ENCODE measurements at regions not wholly inside any gene's neighbourhood (a gene's known extent, or its start where the extent isn't known, plus 50 kb on each side); places are given as distances from the start of the nearest gene placed in this dataset.
A peak's percentile ranks its signal among the peaks of the same experiment; 100 is the strongest.

DNA sequence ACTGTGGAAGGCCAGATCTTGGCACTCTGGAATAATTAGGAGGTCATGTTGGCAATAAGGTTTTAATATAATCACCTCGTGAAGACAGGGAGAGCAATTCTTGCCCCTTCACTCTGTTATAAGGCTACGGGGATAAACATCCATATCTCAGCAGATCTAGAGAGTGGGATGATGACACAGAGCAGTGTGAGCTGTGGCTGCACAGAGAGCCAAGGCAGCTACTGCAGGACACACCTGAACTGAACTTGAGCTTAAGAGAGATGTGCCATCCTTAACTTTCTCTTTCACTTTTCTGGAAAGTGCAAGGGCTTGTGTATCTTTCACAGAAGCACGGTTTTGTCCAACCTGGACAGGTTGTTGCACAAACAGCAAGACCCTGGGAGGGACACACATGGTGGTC, 174.7 kb downstream of the GATA3 start:
- DNase-seq (ENCODE audit: low read depth), result no peak

DNA sequence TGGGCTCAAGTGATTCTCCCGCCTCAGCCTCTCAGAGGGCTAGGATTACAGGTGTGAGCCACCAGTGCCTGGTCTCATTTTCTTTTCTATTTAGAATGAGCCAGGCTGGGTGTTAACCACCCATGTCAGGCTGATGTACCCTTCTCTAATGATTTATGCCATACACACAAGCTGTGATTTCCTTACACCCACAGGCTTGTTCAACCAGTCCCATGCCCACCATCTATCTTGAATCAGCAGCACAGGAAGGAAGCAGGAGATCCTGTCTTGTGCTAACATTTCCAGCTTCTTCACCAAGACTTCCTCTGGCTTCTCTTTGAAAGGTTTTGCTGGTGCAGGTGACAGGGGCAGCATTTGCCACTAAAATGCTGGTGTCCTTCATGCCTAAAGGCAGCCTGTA, 176.4 kb downstream of the GATA3 start:
- DNase-seq (ENCODE audit: low read depth), result no peak

DNA sequence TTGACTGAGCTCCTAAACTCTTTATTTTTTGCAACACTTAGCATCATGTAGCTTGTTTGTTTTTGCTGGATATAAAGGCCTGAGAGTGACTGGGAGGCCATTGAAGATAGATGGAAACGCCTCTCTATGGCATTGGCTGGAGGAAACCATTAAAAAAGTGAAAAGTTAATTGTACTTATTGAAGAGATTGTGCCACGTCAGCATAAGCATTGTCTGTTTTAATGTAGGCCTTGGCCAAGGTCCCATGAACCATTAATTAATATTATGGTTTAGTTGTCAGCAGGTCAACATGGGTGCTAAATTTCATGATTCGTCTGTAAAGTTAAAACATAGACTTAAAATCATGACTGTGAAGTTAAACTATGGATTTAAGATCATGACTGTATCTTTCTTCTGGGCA, 178.6 kb downstream of the GATA3 start:
- no peak for DNase-seq (ENCODE audit: low read depth)

DNA sequence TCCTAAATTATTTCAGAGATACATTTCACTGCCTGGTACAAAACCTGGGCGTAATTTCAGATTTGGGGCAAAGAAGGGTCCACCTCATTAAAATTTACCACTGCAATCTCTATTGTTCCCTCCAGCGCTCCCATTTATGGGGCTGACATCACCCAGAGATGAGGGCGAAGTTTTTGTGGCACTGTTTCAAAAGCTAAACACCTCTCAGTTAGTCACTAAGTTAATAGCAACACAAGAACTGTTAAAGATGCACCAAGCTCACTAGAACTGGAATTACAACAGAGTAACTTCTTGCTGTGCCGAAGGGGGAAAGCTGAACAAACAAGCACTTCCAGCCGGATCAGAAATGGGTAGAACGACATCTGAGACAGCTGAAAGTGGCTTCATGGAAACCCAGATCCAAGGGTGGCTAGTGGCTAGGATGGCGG, 179.4 kb downstream of the GATA3 start:
- no peak for DNase-seq (ENCODE audit: low read depth)

DNA sequence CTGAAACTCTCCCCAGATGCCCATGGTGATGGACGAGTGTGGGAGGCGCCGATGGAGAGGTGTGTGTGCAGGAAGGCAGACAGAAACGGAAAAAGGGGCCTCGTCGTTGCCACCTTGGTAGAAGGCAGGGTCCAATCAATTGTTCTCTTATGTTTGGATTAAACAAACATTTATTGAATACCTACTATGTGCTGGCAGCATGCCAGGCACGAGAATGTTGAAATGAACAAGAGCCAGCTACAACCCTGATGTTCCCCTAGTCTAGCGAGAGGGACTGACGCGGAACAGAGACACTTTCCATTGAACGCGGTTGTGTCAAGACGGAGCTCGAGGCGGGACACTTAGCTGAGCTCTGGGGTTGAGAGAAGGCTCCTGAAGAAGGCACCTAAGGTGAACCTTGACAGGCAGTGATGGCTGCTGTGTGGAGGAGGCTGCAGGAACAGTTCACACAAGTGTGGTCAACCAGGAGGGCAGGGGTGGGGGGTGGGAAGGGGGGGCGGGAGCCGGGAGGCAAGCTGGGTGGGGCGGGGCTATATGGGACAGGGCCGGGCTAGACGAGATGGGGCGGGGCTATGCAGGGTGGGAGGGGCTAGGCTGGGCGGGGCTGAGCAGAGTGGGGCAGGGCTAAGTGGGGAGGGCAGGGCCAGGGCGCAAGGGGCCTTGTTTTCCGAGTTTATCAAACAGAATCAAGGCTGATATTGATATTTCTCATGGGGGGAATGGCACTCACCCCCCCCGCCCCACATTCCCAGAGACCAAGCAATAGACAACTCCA, 181.0 kb downstream of the GATA3 start:
- DNase-seq (ENCODE audit: low read depth), result no peak

DNA sequence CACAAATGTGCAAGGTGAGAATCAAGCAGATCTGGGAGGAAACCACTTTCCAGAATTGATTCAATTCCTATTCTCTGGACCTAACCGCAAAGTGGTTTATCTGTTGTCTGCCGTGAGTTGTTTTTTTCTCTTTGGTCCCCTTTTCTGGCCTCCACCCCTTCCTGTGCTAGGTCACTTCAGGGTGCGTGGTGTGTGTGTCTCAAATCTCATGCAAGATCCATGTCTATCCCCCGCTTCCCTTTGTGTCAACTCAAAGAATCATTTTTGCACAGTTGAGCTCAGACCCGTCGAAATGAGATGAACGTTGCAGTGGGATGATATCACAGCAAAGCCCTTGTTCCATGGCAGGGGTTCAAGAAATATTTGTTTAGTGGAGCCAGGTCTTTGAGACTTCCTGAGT, 184.5 kb downstream of the GATA3 start:
- no peak for DNase-seq (ENCODE audit: low read depth)

DNA sequence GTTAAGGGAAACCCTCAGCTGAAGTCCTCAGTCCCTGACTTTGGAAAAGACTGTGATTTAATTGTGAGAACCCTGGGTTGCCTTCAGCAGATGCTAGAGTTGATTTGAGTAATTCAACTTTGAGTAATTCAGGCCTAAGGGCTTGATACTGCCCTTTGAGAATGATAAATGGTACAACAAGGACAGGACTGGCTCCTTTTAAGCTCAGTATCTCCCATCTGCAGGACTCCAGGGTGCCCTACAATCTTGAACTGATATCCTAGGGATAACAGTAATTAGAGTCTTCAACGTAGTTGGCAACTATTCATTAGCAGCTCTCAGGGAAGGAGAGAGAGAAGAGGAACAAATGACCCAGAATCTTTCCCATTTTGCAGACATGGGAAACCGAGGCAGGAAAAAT, 186.4 kb downstream of the GATA3 start:
- DNase-seq (ENCODE audit: low read depth), result no peak

DNA sequence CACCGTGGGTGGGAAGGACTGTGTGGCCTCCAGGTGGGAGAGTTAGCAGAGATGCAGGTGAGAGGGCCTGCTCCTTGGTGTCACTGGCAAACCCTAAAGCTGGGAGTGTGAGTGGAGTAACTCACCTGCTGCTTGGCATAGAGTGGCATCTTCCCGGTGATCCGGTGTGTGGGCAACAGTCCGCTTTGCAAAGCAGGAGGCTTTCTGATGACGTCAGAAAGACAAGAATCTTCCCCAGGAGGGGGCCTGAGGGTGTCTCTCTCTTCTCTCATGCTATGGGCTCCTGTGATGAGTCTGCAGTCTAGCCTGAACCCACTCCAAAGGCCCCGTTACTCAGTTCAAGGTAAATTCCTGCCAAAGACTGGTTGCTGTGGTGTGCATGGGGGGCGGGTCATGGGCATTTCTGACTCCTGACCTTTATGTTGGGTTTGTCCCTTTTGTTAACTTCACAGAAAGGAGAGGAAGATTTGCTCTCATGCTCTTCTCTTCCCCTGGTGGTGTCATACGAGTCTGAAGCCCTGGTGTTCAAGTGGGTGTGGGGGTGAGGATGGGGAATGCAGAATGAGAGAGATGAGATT, 187.9 kb downstream of the GATA3 start:
- no peak for DNase-seq (ENCODE audit: low read depth)

DNA sequence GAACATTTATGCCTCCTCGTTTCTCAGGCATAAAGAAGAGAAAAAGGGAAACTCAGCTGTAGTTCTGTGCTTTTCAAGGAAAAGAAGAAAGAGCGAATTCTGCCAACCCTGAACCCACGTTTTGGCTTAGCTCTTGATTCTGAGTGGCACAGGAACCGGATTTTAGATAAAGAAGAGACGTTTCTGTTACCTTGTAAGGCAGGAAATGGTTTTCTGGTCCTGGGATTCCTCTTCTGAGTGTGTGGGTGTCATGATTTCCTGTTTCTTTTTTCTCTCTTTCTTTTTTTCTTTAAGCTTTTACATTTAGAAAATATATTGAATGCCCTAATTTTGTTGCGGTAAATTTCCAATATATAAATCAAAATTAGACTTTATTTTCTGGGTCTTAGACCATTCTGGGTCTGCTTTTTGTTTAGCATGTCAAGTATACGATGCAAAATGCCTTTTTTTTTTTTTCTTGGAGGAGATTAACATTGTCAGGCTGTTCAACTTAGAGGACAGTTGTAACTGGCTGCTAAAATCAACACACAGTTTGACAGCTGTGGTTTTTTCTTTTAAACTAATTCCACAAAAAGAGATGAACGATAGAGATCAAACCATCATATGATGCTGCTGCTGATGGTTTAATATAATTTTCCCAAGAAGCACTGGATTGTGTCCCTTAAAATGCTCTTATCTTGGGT, 190.8 kb downstream of the GATA3 start:
- DNase-seq (ENCODE audit: low read depth), result no peak

DNA sequence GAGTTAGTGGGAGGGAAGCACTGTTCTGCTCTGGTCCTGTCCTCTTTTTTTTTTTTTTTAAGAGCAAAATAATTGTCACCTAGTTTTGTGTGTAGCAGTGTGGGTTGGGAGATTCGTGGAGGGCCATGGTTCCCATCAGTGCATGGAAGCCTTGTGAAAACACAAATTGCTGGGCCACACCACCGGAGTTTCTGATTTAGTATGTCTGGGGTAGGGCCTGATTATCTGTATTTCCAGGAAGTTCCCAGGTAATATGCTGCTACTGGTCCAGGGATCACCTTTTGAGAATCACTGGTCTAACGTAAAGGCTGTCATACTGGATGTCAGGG, 191.3 kb downstream of the GATA3 start:
- no peak for DNase-seq (ENCODE audit: low read depth)

DNA sequence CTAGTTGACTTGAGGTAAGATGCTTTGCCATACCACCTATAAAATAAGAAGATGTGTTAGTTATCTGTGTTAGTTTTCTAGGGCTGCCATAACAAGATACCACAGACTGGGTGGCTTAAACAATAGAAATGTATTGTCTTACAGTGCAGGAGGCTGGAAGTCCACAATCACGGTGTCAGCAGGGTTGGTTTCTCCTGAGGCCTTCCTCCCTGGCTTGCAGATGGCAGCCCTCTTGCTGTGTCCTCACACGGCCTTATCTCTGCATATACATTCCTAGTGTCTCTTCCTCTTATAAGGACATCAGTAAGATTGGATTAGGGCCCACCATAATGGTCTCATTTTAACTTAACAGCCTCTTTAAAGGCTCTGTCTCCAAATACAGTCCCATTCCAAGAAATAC, 192.1 kb downstream of the GATA3 start:
- DNase-seq (ENCODE audit: low read depth), result no peak

DNA sequence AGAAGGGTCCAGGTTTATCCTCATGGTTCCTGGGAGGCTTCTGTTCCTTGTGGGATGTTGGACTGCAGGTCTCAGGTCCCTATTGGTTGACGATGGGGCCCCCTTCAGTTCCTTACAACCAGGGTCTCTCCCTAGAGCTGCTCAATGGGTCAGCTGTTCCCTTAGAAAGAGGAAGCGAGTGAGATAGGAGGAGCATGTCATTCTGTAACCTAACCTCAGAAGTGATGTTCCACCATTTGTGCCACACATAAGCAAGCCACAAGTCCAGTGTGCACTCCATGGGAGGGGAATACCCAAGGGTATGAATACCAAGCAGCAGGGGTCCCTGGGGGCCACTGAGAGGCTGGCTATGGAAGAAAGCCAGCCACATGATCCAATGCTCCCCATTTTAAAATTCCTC, 192.7 kb downstream of the GATA3 start:
- no peak for DNase-seq (ENCODE audit: low read depth)

DNA sequence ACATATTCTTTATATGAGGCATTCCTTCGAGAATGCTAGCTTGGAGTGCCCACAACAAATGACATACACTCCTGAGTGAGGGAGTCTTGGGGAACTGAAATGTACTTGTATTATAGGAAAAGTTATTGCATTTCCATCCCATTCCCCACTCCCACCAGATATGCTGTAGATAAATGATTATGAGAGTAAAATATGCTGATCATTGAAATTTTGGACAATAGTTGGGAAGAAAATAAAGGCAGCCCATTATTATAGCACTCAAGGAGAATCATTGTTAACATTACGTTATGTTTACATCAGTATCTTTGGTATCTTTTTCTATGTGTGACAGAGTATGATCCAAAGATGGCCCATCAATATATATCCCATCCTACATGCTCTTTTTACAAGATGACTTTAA, 194.4 kb downstream of the GATA3 start:
- no peak for DNase-seq (ENCODE audit: low read depth)

DNA sequence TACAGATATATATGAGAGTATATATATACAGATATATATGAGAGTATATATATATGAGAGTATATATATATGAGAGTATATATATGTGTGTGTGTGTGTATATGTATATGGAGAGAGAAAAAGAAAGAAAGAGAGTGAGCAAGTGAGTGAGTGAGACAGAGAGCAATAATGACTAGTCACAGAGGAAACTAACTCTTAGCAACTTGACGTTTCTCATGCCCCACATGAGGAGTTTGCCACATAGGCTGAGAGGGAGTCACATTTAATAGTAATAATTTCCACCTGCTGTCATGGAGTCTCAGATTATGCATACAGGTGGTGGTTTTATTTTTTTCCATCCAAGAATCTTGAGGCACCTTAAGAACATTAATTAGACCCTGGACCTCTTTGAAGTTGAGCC, 199.9 kb downstream of the GATA3 start:
- no peak for DNase-seq (ENCODE audit: low read depth)

DNA sequence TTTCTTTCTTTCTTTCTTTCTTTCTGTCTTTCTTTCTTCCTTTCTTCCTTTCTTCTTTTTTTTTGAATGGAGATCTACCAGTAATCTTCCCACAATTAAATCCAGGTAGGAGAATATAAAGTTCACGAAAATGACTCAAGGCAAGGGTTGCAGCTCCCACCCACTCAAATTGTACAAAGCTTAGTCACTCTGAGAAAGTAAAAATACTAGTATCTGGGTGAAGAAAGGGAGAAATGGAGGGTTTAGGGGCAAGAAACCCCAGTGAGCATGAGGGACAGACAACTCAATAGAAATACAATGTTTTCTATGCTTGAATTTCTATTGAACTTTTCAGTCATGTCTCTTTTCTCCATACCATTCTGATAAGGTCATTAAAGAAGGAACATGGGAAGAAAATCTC, 200.8 kb downstream of the GATA3 start:
- no peak for DNase-seq (ENCODE audit: low read depth)

DNA sequence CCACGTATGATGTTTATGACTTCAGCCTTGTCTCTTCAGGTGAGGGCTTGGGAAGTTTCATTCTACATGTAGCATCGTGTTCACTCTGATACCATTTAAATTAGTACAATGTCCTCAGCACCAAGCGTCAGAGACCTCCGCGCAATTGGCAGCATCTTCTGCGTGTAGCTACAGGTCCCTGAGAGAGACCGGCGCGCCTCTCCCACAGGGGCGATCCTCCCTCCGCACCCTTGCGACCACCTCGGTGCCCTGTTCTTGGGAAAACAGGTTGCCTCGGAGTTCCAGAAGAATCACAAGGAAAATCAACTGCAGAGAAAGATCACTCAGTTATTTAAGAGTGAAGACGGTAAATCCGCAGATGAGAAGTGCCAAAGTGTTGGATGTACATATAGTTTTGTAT, 206.2 kb downstream of the GATA3 start:
- no peak for DNase-seq (ENCODE audit: low read depth)

DNA sequence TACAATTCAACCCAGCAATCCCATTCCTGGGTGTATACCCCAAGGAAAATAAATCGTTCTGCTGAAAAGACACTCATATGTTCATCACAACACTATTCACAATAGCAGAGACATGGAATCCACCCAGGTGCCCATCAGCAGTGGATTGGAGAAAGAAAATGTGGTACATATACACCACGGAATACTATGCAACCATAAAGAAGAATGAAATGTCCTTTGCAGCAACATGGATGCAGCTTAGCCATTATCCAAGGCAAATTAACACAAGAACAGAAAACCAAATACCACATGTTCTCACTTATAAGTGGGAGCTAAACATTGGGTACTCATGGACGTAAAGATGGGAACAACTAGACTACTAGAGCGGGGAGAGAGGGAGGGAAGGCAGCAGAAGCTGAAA, 207.8 kb downstream of the GATA3 start:
- DNase-seq (ENCODE audit: low read depth), result no peak

DNA sequence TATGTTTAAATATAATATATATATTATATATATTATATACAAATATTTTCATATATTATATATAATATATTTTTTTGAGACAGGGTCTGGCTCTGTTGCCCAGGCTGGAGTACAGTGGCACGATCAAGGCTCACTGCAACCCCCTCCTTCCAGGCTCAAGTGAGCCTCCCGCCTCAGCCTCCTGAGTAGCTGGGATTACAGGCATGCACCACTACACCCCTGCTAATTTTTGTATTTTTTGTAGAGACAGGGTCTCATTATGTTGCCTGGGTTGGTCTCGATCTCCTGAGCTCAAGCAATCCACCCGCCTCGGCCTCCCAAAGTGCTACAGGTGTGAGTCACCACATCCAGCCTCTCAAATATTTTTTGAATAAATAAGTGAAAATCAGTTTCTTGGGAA, 215.5 kb downstream of the GATA3 start:
- no peak for DNase-seq (ENCODE audit: low read depth)

DNA sequence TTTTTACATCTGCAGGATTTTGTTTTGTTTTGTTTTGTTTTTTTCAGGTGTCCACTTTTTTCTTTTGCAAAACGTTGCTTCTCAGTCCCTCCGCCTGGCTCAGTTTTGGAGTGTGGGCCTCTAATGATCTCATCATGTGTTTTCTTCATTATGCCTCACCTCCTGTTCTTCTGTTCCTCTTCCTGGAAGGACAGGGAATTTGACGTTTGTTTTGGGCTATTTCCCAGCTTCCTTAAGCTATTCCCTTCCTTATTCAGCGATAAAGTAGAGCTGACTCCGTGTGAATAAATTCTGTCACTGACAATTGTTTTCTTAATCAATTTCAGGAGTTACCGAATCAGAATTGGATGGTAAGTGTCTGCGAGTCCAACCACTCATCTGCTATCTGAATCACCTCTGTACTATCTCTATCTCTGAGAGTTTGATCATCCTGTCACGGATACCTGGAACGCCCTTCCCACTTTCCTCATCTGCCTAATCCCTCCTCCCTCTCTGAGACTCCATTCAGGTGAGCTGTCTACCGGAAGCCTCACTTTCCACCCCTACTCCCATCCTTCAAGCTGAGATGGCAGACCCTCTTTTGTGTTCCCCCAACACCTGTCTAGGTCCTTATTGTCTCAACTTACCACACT, 218.4 kb downstream of the GATA3 start:
- DNase-seq (ENCODE audit: low read depth), result no peak

DNA sequence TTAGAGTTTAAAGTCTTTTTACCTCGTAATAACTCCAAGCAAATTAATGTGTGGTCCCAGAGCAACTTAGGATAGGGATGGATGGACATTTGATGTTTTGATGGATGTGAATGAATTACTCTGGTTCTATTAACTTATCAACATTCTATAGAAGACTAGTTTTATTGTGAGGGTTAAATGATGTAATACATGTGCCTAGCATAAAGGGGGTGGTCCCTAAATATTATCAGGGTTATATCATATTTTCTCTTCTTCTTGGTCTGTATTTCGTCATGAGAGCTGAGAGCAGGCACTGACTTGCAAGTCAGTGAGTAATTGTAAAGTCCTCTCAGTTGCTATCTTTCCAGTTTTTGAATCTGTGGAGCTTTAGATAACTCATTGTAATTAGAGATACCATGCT, 219.3 kb downstream of the GATA3 start:
- DNase-seq (ENCODE audit: low read depth), result no peak

DNA sequence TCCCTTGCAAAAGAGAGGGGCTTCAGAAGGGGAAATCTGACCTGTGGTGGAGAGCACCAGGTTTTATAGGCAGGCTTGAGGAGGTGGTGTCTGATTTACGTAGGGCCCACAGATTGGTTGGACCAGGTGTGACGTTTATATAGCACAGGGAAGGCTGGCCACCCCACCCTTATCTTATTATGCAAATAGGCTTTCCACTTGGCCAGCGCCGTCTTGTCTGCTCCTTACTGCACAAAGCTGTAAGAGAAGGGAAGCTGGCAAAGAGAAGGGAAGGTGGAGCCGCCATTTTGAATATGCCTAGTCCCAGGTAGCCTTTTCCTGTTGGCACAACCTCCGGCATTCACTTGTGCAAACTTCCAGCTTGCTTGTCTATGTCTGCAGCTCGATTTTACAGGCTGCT, 221.4 kb downstream of the GATA3 start:
- no peak for DNase-seq (ENCODE audit: low read depth)

DNA sequence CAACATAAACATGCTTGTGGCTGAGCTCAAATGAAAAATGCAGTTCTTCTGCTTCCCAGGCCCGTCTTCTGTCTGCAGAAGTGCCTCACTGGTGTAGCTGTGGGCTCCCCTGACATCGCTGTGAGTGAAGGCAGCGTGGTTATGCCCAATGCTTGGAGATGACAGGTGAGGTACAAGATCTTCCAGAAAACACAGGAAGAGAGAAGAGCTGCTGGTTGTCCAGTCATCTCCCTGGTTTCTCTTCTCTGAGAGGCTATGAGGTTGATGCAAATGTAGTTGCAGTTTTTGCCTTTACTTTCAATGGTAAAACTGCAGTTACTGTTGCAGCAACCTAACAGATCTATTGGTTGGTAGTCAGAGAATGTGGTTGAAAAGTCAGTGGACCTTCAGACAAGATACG, 223.6 kb downstream of the GATA3 start:
- no peak for DNase-seq (ENCODE audit: low read depth)

DNA sequence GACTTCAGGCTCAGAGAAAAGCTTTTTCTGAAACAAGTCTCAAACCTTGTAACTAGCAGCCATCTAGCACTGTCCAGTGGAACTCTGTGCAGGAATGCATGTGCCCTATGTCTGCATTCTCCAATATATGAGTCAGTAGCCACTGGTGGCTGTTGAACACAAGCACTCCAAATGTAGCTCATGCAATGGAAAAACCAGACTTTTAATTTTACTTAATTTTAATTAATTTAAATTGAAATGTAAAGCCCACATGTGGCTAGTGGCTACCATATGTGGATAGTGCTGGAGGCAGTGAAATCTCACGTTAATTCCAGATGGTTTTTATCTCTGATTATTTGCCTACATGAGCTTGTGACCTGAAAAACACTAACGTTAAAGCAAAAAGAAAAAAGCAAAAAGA, 225.1 kb downstream of the GATA3 start:
- DNase-seq (ENCODE audit: low read depth), result peak; percentile 57
